NCI-H1105 (cell line): ENCODE measurements at regions not wholly inside any gene's neighbourhood (a gene's known extent, or its start where the extent isn't known, plus 50 kb on each side); places are given as distances from the start of the nearest gene placed in this dataset.

Experiments
- DNase-seq: peaks from one replicate; lab custom pipeline; 2025; lab: John Stamatoyannopoulos, UW

- DNase-seq, result no peak
These were observed 251.7 kb upstream of the PITRM1 start for GRCh38 chr10:3424111-3424851.

DNA sequence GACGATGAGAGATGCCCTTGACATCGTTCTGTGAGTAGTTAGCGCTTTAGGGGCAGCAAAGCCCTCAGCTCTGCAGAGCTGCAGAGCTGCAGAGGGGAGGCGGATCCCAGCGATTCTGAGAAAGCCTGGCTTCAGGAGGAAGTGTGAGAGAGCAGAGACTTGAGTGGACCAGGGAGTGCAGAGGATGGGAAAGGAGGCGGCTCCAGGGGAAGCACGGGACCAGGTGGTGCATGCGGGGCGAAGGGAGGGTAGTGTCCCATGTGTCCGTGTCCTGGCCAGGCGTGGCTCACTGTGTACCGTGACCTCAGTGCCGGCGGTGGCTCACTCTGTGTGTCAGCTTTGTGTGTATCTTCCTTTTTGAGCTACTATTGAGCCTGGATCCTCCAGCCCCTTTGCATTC is 250.8 kb upstream of the PITRM1 start:
- DNase-seq, result no peak

DNA sequence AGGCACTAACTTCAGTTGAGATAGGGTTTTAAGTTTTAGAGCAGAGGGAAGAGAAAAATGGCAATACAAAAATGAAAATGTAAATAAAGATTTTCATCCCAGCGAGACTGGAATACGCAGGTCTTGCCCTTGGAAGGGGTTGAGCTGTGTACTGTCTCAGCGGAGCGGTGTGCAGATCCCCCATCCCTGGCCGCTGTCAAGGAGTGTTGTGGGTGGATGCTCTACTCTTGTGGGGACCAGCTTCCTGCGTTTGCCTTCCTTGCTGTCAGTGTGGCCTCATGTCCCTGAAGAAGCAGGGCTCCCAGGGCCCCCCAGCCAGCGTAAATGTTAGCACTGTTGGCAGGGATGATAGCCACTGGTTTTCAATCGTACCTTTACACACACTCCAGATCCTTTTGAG is 249.7 kb upstream of the PITRM1 start:
- no peak for DNase-seq

GRCh38 chr10:3421537-3422257 is 249.1 kb upstream of the PITRM1 start:
- no peak for DNase-seq

DNA sequence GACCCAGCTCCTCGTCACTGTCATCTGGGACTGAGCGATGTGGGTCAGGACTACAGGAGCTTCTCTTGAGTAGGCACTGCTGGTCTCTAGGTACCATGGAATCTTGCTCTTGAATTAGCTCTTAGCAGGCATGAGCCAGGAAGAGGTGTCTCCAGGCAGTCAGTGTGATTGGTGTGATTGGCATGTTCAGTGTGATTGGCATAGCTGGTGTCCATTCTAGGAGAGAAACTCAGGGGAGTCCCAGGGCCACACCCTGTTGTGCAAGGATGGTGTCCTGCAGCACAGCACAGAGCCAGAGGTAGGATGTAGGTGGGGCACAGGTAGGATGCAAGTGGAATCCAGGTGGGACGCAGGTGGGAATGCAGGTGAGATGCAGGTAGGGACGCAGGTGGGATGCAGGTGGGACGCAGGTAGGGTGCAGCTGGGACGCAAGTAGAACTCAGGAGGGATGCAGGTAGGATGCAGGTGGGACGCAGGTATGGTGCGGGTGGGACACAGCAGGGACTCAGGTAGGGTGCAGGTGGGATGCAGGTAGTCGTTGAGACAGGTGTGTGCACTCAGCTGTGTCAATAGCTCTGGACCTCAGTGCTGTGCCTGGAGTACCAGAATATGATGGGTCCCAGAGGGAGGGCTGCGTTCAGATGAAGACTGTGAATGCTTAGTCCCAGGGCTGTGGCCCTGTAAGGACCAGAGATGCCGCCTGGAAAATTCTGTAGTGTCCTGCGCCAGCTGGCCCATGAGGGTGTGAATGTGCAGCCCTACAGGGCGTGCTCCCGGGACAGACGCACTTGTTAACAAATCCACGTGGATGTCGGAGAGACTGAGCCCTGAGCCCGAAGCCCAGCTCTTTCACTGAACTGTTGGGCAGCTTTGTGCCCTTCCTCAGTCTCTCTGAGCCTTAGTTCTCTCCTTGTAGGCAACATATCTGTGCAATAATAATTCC is 248.2 kb upstream of the PITRM1 start:
- DNase-seq, result no peak

DNA sequence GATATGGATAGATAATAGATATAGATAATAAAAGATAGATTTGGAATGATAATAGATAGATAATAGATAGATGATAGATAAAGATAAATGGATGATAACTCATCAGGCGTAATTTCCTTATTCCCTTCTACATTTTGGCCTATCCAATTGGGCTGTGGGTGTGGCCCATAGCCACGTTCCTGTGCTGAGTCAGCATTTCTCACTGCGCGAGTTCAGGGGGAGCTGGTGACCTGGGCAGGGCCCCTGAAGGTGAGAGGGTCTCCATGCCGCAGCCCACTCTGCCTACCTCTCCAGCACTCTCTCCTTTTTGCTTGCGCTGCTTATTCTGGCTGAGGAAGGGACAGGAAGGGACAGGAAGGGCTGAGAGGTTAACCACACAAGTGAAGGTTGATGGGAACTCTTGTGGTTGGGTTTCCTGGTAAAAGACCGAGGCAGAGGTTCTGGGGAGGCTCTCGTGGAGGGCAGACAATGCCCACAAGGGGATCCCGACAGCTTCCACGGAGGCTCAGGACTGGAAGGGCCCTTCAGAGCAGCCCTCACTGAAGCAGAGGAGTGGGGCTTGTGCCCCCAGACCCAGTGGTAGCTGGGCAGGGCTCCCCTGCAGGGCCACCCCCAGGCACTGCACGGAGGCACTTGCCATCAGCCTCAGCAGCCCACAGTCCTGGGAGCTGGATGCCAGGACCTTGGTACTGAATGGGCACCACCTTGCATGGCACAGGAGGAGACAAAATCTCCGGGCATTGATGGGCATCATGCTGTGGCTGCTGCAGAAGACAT is 247.3 kb upstream of the PITRM1 start:
- no peak for DNase-seq

- no peak for DNase-seq
These were observed 246.3 kb upstream of the PITRM1 start for GRCh38 chr10:3418926-3419325.

GRCh38 chr10:3418041-3418754 is 245.6 kb upstream of the PITRM1 start:
- DNase-seq, result no peak

GRCh38 chr10:3417096-3417495 is 244.5 kb upstream of the PITRM1 start:
- DNase-seq, result no peak

DNA sequence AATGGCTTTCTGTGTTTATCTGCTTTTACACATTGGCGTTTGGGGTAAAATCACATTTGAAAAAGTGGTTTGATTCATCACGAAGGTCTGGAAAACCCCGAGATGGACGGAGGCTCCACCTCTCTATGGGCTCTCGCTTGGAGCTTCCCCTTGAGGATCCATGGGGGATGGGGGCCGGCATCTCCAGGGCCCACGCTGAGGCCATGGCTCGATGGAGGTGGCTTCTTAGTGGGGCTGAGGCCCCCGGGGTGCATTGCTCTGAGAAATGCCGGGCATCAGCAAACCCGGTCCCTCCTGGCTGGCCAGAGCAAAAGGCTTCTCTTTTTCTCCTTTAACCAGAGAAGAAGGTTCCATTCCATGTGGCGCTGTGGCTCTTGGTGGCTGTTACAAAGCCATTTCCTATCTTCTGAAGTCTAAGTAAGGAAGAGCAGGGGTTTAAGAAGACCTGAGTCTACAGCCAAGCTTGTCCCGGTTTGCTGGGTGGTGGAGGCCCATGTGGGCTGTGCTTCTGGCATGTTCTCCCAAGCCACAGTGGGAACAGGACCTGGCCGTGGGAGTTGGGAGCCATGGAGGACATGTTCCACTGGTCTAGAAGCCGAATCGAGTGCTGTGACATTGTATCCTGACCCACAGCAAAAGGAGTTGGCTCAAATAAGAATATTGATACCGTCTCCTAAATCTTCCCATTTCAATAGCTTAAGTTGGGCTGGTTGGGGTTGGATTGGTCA is 243.5 kb upstream of the PITRM1 start:
- DNase-seq, result no peak

DNA sequence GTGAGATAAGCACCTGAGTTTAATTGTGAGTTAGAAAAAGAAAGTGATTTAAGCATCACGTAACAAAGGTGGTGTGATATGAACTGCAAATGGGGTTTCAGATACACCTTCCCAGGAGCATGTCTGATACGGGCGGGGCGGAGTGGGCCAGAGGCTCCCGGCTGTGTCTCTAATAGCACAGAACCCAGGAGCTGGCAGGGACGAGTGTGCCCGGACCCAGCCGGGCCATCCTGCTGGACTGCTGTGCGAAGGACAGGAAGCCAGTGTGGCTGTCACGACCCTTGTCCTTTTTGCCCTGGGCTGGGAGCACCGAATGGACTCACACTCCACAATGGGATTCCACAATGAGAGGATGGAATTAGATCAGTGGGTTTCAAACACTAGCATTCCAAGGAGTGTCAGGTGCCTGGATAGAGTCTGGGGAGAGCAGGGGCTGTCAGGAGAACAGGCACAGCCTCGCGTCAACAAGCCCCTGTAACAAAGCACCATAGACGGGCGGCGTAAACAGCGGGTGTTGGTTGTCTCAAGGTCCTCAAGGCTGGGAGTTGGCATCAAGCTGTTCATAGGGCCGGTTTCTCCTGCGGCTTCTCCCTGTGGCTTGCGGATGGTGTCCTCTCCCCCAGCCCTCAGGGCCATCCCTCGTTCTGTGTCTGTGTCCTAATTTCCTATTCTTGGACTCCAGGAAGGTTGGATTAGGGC is 242.6 kb upstream of the PITRM1 start:
- no peak for DNase-seq

GRCh38 chr10:3414667-3415023 is 242.1 kb upstream of the PITRM1 start:
- DNase-seq, result no peak

- DNase-seq, result no peak
These were observed 241.5 kb upstream of the PITRM1 start for GRCh38 chr10:3413937-3414666.

DNA sequence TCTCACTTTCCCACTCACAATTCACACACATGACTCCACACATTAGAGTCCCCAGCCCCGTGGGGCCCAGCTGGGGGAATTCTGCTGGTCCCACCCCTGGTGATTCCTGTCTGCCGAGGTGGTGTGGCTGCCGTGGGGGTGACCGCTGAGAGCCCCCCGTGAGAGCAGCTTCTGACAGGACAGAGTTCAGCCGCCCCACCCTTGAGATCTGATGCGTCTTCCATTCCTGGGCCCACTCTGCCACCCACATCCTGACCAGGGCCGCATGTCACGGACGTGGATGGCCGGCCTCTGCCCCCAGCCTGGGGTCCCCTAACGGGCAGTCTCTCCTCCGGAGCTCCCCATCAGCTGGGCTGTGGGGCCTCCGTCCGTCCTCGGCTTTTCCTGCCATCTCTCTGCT is 240.1 kb upstream of the PITRM1 start:
- no peak for DNase-seq

- no peak for DNase-seq
These were observed 239.5 kb upstream of the PITRM1 start for GRCh38 chr10:3412071-3412582.

DNA sequence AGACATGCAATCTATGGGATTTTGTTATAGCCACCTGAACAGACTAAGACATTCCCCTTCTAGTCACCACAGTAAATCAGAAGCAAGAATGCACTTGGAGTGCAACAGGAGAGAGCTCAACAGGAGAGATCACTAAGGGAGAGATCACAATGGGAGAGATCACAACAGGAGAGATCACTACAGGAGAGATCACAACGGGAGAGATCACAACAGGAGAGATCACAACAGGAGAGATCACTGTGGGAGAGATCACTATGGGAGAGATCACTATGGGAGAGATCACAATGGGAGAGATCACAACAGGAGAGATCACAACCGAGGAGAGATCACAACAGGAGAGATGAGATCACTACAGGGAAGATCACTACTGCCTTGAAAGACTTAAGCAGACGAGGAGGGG is 238.5 kb upstream of the PITRM1 start:
- no peak for DNase-seq

DNA sequence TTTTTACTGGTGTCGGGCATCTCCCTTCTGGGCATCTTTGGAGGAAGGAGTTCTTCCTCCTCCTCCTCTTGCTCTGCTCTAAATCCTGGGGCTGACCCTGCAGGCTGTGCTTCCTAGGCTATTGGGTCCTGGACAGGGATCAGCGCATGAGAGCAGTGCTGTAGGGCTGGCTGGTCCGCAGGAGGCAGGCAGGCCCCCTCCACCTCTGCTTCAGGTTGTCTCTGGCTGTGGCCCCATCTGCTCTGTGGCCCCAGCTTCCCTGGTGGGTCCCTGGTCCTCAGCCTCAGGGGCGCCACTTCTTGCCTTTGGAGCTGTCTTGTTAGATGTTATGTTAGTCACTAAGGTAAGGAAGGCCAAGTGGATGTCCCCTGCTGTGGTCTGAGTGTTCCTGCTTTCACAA is 237.3 kb upstream of the PITRM1 start:
- no peak for DNase-seq

- DNase-seq, result no peak
These were observed 236.2 kb upstream of the PITRM1 start for GRCh38 chr10:3408603-3409365.
